ENCODE measurements at regions not wholly inside any gene's neighbourhood (a gene's known extent, or its start where the extent isn't known, plus 50 kb on each side); places are given as distances from the start of the nearest gene placed in this dataset.

DNA sequence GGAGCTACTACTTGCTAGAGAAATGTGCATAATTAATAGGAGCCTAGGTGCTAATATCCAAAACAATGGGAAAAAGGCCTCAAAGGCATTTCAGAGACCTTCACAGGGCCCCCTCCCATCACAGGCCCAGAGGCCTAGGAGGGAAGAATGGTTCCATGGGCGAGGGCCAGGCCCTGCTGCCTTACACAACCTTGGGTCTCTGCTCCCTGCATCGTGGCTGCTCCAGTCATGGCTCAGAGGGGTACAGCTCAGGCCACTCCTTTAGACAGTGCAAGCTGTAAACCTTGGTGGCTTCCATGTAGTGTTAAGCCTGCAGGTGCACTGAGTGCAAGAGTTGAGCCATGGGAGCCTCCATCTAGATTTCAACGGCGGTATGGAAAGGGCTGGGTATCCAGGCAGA, 429.2 kb downstream of the FIGN start:
- CTCF ChIA-PET: interaction anchor here (0.9 to 1.0 kb wide), 2 partner anchors 11 to 138 kb away, joined by 3 read pairs; no protein-coding TSS in a partner anchor
- Histone ChIP-seq H3K9me3 (peaks cover 7% of the 10 kb centered on the region), H3K27ac (no peak overlapping the region), H3K4me2 (no peak overlapping the region), H3K4me3 (no peak overlapping the region), H3K4me1 (no peaks in the 10 kb centered on the region)
- WGBS (ENCODE audit: missing lambda C conversion rate): 35% methylated on average over 4 of the region's 4 CpGs
- POLR2A ChIA-PET: no interaction called here
- ATAC-seq: no peak
- TF ChIP-seq USF2 (IDR thresholded peaks at IDR 0.05): no peak
- no peak for TF ChIP-seq RARB (CRISPR knock-in tag; IDR thresholded peaks at IDR 0.05)
- no peak for TF ChIP-seq CEBPB (IDR thresholded peaks at IDR 0.05)
- TF ChIP-seq MYC (IDR thresholded peaks at IDR 0.05; ENCODE audit: borderline replicate concordance, low read length): no peak
- TF ChIP-seq RNF2 (IDR thresholded peaks at IDR 0.05; ENCODE audit: borderline replicate concordance, low read depth): no peak
- no peak for TF ChIP-seq GATA3 (IDR thresholded peaks at IDR 0.05; ENCODE audit: borderline replicate concordance)
- TF ChIP-seq, protein P1, sequence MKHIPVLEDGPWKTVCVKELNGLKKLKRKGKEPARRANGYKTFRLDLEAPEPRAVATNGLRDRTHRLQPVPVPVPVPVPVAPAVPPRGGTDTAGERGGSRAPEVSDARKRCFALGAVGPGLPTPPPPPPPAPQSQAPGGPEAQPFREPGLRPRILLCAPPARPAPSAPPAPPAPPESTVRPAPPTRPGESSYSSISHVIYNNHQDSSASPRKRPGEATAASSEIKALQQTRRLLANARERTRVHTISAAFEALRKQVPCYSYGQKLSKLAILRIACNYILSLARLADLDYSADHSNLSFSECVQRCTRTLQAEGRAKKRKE (CRISPR knock-in tag; IDR thresholded peaks at IDR 0.05; ENCODE audit: low read depth): no peak
- TF ChIP-seq EP300 (IDR thresholded peaks at IDR 0.05): no peak
- TF ChIP-seq EHF (CRISPR knock-in tag; IDR thresholded peaks at IDR 0.05): no peak
- TF ChIP-seq CHD2 (IDR thresholded peaks at IDR 0.05; ENCODE audit: low read length, partially characterized antibody): no peak
- no peak for TF ChIP-seq ESRRA (IDR thresholded peaks at IDR 0.05; ENCODE audit: borderline replicate concordance, low read length)
- TF ChIP-seq FOSB (CRISPR knock-in tag; IDR thresholded peaks at IDR 0.05): no peak
- DNase-seq (ENCODE audit: low read depth in 1 of 2, low spot score in 1 of 2): no peak
- FAIRE-seq: no peak

DNA sequence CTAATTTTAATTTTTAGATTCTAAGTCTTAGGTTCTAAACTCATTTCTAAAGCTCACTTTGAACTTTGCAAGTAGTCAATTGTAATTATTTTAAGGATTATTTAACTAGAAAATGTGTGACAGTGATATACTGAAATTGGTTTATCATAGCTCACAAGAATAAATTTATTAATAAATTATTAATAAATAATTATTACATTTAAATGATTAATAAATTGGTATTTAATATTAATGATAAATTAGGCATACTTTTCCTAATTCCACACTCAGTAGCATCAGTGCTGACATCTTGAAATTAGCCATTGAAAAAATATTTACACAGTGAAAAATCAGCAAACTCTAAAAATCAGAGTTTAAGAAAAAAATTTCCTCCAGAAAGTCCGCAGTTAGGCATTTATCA, 433.7 kb downstream of the FIGN start:
- H3K4me3 ChIP-seq: no peak overlapping the region
- CTCF ChIA-PET: no interaction called here

GRCh38 chr2:163291790-163292189, 444.0 kb downstream of the FIGN start:
- no peak for ATAC-seq
- no peak for FAIRE-seq
- no peak for DNase-seq (ENCODE audit: low read depth in 1 of 2, low spot score in 1 of 2)
- TF ChIP-seq, protein P2, sequence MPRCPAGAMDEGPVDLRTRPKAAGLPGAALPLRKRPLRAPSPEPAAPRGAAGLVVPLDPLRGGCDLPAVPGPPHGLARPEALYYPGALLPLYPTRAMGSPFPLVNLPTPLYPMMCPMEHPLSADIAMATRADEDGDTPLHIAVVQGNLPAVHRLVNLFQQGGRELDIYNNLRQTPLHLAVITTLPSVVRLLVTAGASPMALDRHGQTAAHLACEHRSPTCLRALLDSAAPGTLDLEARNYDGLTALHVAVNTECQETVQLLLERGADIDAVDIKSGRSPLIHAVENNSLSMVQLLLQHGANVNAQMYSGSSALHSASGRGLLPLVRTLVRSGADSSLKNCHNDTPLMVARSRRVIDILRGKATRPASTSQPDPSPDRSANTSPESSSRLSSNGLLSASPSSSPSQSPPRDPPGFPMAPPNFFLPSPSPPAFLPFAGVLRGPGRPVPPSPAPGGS (IDR thresholded peaks at IDR 0.05): no peak
- TF ChIP-seq ESRRA (IDR thresholded peaks at IDR 0.05; ENCODE audit: borderline replicate concordance, low read length) (no peak), EHF (CRISPR knock-in tag; IDR thresholded peaks at IDR 0.05) (no peak), JUN (IDR thresholded peaks at IDR 0.05) (no peak), USF2 (IDR thresholded peaks at IDR 0.05) (no peak), EP300 (IDR thresholded peaks at IDR 0.05) (no peak), ELK1 (IDR thresholded peaks at IDR 0.05; ENCODE audit: low read depth, low read length) (no peak), CBX2 (IDR thresholded peaks at IDR 0.05; ENCODE audit: borderline replicate concordance, low read depth) (no peak), KDM5A (IDR thresholded peaks at IDR 0.05) (no peak), NFE2L2 (conservative IDR thresholded peaks at IDR 0.05; ENCODE audit: low read length) (no peak), MAX (IDR thresholded peaks at IDR 0.05) (no peak), CHD2 (IDR thresholded peaks at IDR 0.05; ENCODE audit: low read length, partially characterized antibody) (no peak), TFCP2L1 (CRISPR knock-in tag; IDR thresholded peaks at IDR 0.05) (no peak), EHMT2 (IDR thresholded peaks at IDR 0.05; ENCODE audit: low read depth) (no peak)
- POLR2A ChIA-PET: no interaction called here
- WGBS (ENCODE audit: missing lambda C conversion rate): 50% methylated on average over 6 of the region's 6 CpGs
- H3K4me3 ChIP-seq: no peak overlapping the region
- no peaks in the 10 kb centered on the region for H3K4me1 ChIP-seq
- H3K9me3 ChIP-seq: no peaks in the 10 kb centered on the region
- H3K4me2 ChIP-seq: no peak overlapping the region
- CTCF ChIA-PET: no interaction called here
- H3K27ac ChIP-seq: no peak overlapping the region

More for the DNA sequence above, 433.7 kb downstream of the FIGN start:
- TF ChIP-seq ZFP36 (IDR thresholded peaks at IDR 0.05; ENCODE audit: borderline replicate concordance, partially characterized antibody): no peak
- TF ChIP-seq EHMT2 (IDR thresholded peaks at IDR 0.05; ENCODE audit: low read depth): no peak
- TF ChIP-seq RNF2 (IDR thresholded peaks at IDR 0.05; ENCODE audit: borderline replicate concordance, low read depth): no peak
- TF ChIP-seq KDM1A (IDR thresholded peaks at IDR 0.05; ENCODE audit: low read depth): no peak
- TF ChIP-seq HOXB13 (CRISPR knock-in tag; IDR thresholded peaks at IDR 0.05; ENCODE audit: low read depth): no peak
- TF ChIP-seq GATA3 (IDR thresholded peaks at IDR 0.05; ENCODE audit: borderline replicate concordance): no peak
- TF ChIP-seq SMC3 (IDR thresholded peaks at IDR 0.05): no peak
- TF ChIP-seq RARB (CRISPR knock-in tag; IDR thresholded peaks at IDR 0.05): no peak
- TF ChIP-seq, protein P1 (CRISPR knock-in tag; IDR thresholded peaks at IDR 0.05; ENCODE audit: low read depth): no peak
- TF ChIP-seq RFX5 (IDR thresholded peaks at IDR 0.05): no peak
- TF ChIP-seq HOXA7 (CRISPR knock-in tag; IDR thresholded peaks at IDR 0.05): no peak
- TF ChIP-seq MAX (IDR thresholded peaks at IDR 0.05): no peak
- TF ChIP-seq RCOR1 (IDR thresholded peaks at IDR 0.05; ENCODE audit: low read depth, low read length): no peak
- ATAC-seq (no peak), DNase-seq (ENCODE audit: low read depth in 1 of 2, low spot score in 1 of 2) (no peak), FAIRE-seq (no peak)
- H3K9me3 ChIP-seq: peaks cover 7% of the 10 kb centered on the region
- H3K4me1 ChIP-seq: no peaks in the 10 kb centered on the region
- 86% methylated on average over 1 of the region's 1 CpG for WGBS (ENCODE audit: missing lambda C conversion rate)
- no peak overlapping the region for H3K27ac ChIP-seq
- POLR2A ChIA-PET: no interaction called here
- H3K4me2 ChIP-seq: no peak overlapping the region

Measured in A549 (cell line).